Stimulated activated naive CD8-positive, alpha-beta T cell treated with anti-CD3 and anti-CD28 coated beads, Interleukin-15, Interleukin-2, amounts not matched to agents 100 U/mL and 50 U/mL, for 24 hours (primary cell): ENCODE measurements at regions not wholly inside any gene's neighbourhood (a gene's known extent, or its start where the extent isn't known, plus 50 kb on each side); places are given as distances from the start of the nearest gene placed in this dataset.
A peak's percentile ranks its signal among the peaks of the same experiment; 100 is the strongest.
"Not testable (repeated sequence)": the region's sequence is repeated elsewhere in the genome, so short reads cannot be mapped to it uniquely, and the experiment has no call there.

Experiments used
- ATAC-seq: fragments of 150-1000 bp; cut with Tn5 transposase; one replicate; pipeline ENCODE4 v1.10.0; 2021
- DNase-seq: peaks from one replicate; pipeline ENCODE4 v3.0.0; 2021

GRCh38 chr9:745761-746380 is 95.6 kb upstream of the DMRT1 start:
- ATAC-seq (no peak), DNase-seq (no peak)

- no peak for ATAC-seq
Observed at GRCh38 chr9:746661-747434, 94.6 kb upstream of the DMRT1 start.

GRCh38 chr9:747567-747966 is 93.9 kb upstream of the DMRT1 start:
- ATAC-seq (no peak), DNase-seq (no peak)

More at GRCh38 chr9:746661-747434, 94.6 kb upstream of the DMRT1 start:
- no peak for DNase-seq

GRCh38 chr9:748861-749497 is 92.5 kb upstream of the DMRT1 start:
- DNase-seq (no peak), ATAC-seq (no peak)

- ATAC-seq (peak; percentile 58), DNase-seq (peak; percentile 43)
Observed at GRCh38 chr9:749716-750115, 91.8 kb upstream of the DMRT1 start.

GRCh38 chr9:750249-750967 is 91.1 kb upstream of the DMRT1 start:
- ATAC-seq (no peak), DNase-seq (no peak)

- ATAC-seq, result peak; percentile 60
- DNase-seq, result no peak
Observed at GRCh38 chr9:751137-752051, 90.1 kb upstream of the DMRT1 start.

GRCh38 chr9:752201-752600 is 89.3 kb upstream of the DMRT1 start:
- DNase-seq, result no peak

GRCh38 chr9:752681-753200 is 88.8 kb upstream of the DMRT1 start:
- no peak for ATAC-seq
- no peak for DNase-seq

More at GRCh38 chr9:752201-752600, 89.3 kb upstream of the DMRT1 start:
- ATAC-seq, result no peak

- ATAC-seq, result not testable (repeated sequence)
Observed at GRCh38 chr9:753734-754133, 87.8 kb upstream of the DMRT1 start.

GRCh38 chr9:754150-754931 is 87.2 kb upstream of the DMRT1 start:
- DNase-seq (no peak), ATAC-seq (no peak)

More at GRCh38 chr9:753734-754133, 87.8 kb upstream of the DMRT1 start:
- DNase-seq, result not testable (repeated sequence)

GRCh38 chr9:755454-756381 is 85.8 kb upstream of the DMRT1 start:
- ATAC-seq (peak; percentile 20), DNase-seq (no peak)

- no peak for DNase-seq
- ATAC-seq, result peak; percentile 73
Observed at GRCh38 chr9:757246-757881, 84.1 kb upstream of the DMRT1 start.

GRCh38 chr9:758146-758545 is 83.4 kb upstream of the DMRT1 start:
- no peak for ATAC-seq

GRCh38 chr9:759541-759940 is 82.0 kb upstream of the DMRT1 start:
- ATAC-seq, result no peak

More at GRCh38 chr9:758146-758545, 83.4 kb upstream of the DMRT1 start:
- DNase-seq, result no peak

GRCh38 chr9:759983-760736 is 81.3 kb upstream of the DMRT1 start:
- ATAC-seq (no peak), DNase-seq (no peak)

More at GRCh38 chr9:759541-759940, 82.0 kb upstream of the DMRT1 start:
- DNase-seq, result no peak

- ATAC-seq (no peak), DNase-seq (no peak)
Observed at GRCh38 chr9:761176-761792, 80.2 kb upstream of the DMRT1 start.
